B cell (primary cell): ENCODE measurements at regions not wholly inside any gene's neighbourhood (a gene's known extent, or its start where the extent isn't known, plus 50 kb on each side); places are given as distances from the start of the nearest gene placed in this dataset.

Experiments used
- EZH2 ChIP-seq: IDR thresholded peaks from 2 replicates; pipeline ENCODE4 v1.6.1; 2012; ENCODE audit warnings: borderline replicate concordance, low read depth, mild to moderate bottlenecking, moderate library complexity, low read length; ENCODE audit not compliant: insufficient read depth, poor library complexity, severe bottlenecking
- TF ChIP-seq, protein P1 (sequence below): fragments of 200-600 bp; IDR thresholded peaks from one replicate; pipeline ENCODE4 v1.8.0; 2022; ENCODE audit warnings: antibody characterized with exemption, mild to moderate bottlenecking

DNA sequence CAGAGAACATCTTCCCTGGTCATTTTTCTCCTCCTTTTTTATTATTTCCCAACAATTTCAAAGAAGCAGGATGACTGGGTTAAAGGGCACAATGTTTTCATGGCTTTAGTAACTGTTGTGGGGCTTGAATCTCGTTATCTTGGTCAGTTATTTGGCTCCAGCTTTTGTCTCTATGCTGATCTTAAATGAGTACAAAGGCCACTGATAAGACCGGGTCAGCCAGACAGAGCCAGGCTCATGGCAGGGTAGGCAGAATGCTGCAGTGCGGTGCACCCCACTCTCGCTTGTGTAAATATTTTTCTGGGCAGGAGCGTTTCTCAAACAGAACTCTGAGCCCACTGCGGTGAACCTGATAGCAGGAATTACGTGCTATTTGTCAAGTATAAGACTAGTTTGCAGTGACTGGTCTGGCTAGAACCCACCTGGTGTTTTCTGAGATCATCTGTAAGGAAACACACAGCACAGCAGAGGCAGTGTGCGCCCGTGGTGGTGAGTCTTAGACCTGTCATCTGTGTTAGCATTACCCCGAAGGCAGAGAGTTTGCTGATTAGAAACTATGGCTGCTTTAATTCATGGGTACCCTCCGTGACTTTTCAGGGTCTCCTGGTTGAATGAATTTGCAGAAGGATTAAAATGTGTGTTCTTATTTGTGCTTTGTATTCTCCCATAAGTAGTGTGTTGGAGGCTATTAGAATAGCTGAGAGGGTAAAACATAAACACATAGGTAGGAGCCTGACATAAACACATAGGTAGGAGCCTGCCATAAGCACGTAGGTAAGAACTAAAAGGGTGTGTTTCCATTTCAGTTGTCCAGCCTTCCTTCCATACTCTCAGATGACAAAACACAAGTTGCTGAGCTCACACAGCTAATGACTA is 158.6 kb upstream of the DMRT1 start:
- TF ChIP-seq, protein P1, sequence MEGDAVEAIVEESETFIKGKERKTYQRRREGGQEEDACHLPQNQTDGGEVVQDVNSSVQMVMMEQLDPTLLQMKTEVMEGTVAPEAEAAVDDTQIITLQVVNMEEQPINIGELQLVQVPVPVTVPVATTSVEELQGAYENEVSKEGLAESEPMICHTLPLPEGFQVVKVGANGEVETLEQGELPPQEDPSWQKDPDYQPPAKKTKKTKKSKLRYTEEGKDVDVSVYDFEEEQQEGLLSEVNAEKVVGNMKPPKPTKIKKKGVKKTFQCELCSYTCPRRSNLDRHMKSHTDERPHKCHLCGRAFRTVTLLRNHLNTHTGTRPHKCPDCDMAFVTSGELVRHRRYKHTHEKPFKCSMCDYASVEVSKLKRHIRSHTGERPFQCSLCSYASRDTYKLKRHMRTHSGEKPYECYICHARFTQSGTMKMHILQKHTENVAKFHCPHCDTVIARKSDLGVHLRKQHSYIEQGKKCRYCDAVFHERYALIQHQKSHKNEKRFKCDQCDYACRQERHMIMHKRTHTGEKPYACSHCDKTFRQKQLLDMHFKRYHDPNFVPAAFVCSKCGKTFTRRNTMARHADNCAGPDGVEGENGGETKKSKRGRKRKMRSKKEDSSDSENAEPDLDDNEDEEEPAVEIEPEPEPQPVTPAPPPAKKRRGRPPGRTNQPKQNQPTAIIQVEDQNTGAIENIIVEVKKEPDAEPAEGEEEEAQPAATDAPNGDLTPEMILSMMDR, result no peak
- TF ChIP-seq EZH2, result no peak
